Activated CD8-positive, alpha-beta memory T cell treated with anti-CD3 and anti-CD28 coated beads, Interleukin-2, amount 10 ng/mL, durations not matched to agents 7 days and 5 days (primary cell): ENCODE measurements at regions not wholly inside any gene's neighbourhood (a gene's known extent, or its start where the extent isn't known, plus 50 kb on each side); places are given as distances from the start of the nearest gene placed in this dataset.
"Not testable (repeated sequence)": the region's sequence is repeated elsewhere in the genome, so short reads cannot be mapped to it uniquely, and the experiment has no call there.

Experiments
- ATAC-seq: fragments of 150-1000 bp; cut with Tn5 transposase; one replicate; pipeline ENCODE4 v1.10.0; 2021; ENCODE audit warnings: moderate library complexity
- CTCF ChIA-PET: fragments of 350-600 bp; sonication (Branson Sonifier 250); formaldehyde crosslinking; loops from one replicate; lab custom pipeline; 2021; ENCODE audit warnings: antibody characterized with exemption; lab: Charles Lee
- DNase-seq: peaks from one replicate; pipeline ENCODE4 v3.0.0-alpha.2; 2020
- H3K27ac Mint-ChIP-seq: one replicate; pipeline ENCODE4 v1.8.0; 2021; ENCODE audit warnings: mild to moderate bottlenecking, mixed read lengths
- H3K27me3 Mint-ChIP-seq: one replicate; pipeline ENCODE4 v1.8.0; 2021; ENCODE audit warnings: mixed read lengths
- H3K36me3 Mint-ChIP-seq: one replicate; pipeline ENCODE4 v1.8.0; 2021; ENCODE audit warnings: mild to moderate bottlenecking, mixed read lengths
- H3K4me1 Mint-ChIP-seq: one replicate; pipeline ENCODE4 v1.8.0; 2021; ENCODE audit warnings: mixed read lengths
- H3K4me3 Mint-ChIP-seq: one replicate; pipeline ENCODE4 v1.8.0; 2021; ENCODE audit warnings: mild to moderate bottlenecking, moderate library complexity, mixed read lengths
- H3K9me3 Mint-ChIP-seq: one replicate; pipeline ENCODE4 v1.8.0; 2022; ENCODE audit warnings: low read depth, mixed read lengths

- CTCF ChIA-PET = no interaction called here
- Mint-ChIP-seq H3K27ac (no peak overlapping the region), H3K27me3 (no peaks in the 10 kb centered on the region), H3K36me3 (no peaks in the 10 kb centered on the region), H3K4me1 (no peaks in the 10 kb centered on the region), H3K4me3 (no peak overlapping the region), H3K9me3 (peaks cover 5% of the 10 kb centered on the region)
- DNase-seq = no peak
- ATAC-seq = no peak
Observed at GRCh38 chr12:83619973-83620372, 933.3 kb downstream of the TMTC2 start.

GRCh38 chr12:83615152-83615551 is 928.4 kb downstream of the TMTC2 start:
- Mint-ChIP-seq H3K9me3 (peaks cover 9% of the 10 kb centered on the region), H3K4me3 (no peak overlapping the region), H3K27me3 (no peaks in the 10 kb centered on the region), H3K27ac (no peak overlapping the region), H3K36me3 (no peaks in the 10 kb centered on the region), H3K4me1 (no peaks in the 10 kb centered on the region)
- CTCF ChIA-PET = no interaction called here
- ATAC-seq (no peak), DNase-seq (no peak)

GRCh38 chr12:83613586-83614110 is 926.9 kb downstream of the TMTC2 start:
- CTCF ChIA-PET = no interaction called here
- no peaks in the 10 kb centered on the region for H3K27me3 Mint-ChIP-seq
- DNase-seq = no peak
- peaks cover 12% of the 10 kb centered on the region for H3K9me3 Mint-ChIP-seq
- no peak for ATAC-seq
- no peak overlapping the region for H3K27ac Mint-ChIP-seq
- H3K4me3 Mint-ChIP-seq = no peak overlapping the region
- no peaks in the 10 kb centered on the region for H3K4me1 Mint-ChIP-seq
- H3K36me3 Mint-ChIP-seq = no peaks in the 10 kb centered on the region

- DNase-seq (no peak), ATAC-seq (no peak)
- Mint-ChIP-seq H3K9me3 (peaks cover 16% of the 10 kb centered on the region), H3K36me3 (no peaks in the 10 kb centered on the region), H3K4me1 (no peaks in the 10 kb centered on the region), H3K27ac (no peak overlapping the region), H3K27me3 (no peaks in the 10 kb centered on the region), H3K4me3 (no peak overlapping the region)
- CTCF ChIA-PET = no interaction called here
Observed at GRCh38 chr12:83603106-83603505, 916.4 kb downstream of the TMTC2 start.

GRCh38 chr12:83575326-83575725 is 888.6 kb downstream of the TMTC2 start:
- H3K27me3 Mint-ChIP-seq = no peaks in the 10 kb centered on the region

GRCh38 chr12:83574142-83574541 is 887.4 kb downstream of the TMTC2 start:
- peaks cover 11% of the 10 kb centered on the region for H3K9me3 Mint-ChIP-seq
- H3K27me3 Mint-ChIP-seq = no peaks in the 10 kb centered on the region
- no peaks in the 10 kb centered on the region for H3K36me3 Mint-ChIP-seq
- H3K27ac Mint-ChIP-seq = no peak overlapping the region
- no peak for DNase-seq
- H3K4me3 Mint-ChIP-seq = no peak overlapping the region
- no peak for ATAC-seq
- CTCF ChIA-PET = no interaction called here
- no peaks in the 10 kb centered on the region for H3K4me1 Mint-ChIP-seq

More at GRCh38 chr12:83575326-83575725, 888.6 kb downstream of the TMTC2 start:
- Mint-ChIP-seq H3K4me3 (no peak overlapping the region), H3K36me3 (no peaks in the 10 kb centered on the region), H3K9me3 (peaks cover 9% of the 10 kb centered on the region), H3K4me1 (no peaks in the 10 kb centered on the region), H3K27ac (no peak overlapping the region)
- ATAC-seq (no peak), DNase-seq (no peak)
- CTCF ChIA-PET = no interaction called here

- no peak for ATAC-seq
- no peak overlapping the region for H3K4me3 Mint-ChIP-seq
- H3K27ac Mint-ChIP-seq = no peak overlapping the region
- H3K9me3 Mint-ChIP-seq = peaks cover 16% of the 10 kb centered on the region
- no peaks in the 10 kb centered on the region for H3K36me3 Mint-ChIP-seq
- H3K4me1 Mint-ChIP-seq = no peaks in the 10 kb centered on the region
- CTCF ChIA-PET = no interaction called here
- H3K27me3 Mint-ChIP-seq = no peaks in the 10 kb centered on the region
- no peak for DNase-seq
Observed at GRCh38 chr12:83573671-83574070, 887.0 kb downstream of the TMTC2 start.

GRCh38 chr12:83559650-83560049 is 872.9 kb downstream of the TMTC2 start:
- Mint-ChIP-seq H3K27ac (no peak overlapping the region), H3K36me3 (no peaks in the 10 kb centered on the region), H3K4me3 (no peak overlapping the region), H3K27me3 (no peaks in the 10 kb centered on the region), H3K9me3 (peaks cover 2% of the 10 kb centered on the region), H3K4me1 (no peaks in the 10 kb centered on the region)
- CTCF ChIA-PET = no interaction called here
- DNase-seq = no peak
- no peak for ATAC-seq

- CTCF ChIA-PET, H3K4me1 Mint-ChIP-seq, H3K36me3 Mint-ChIP-seq, ATAC-seq, H3K4me3 Mint-ChIP-seq, H3K27me3 Mint-ChIP-seq, H3K27ac Mint-ChIP-seq, DNase-seq, H3K9me3 Mint-ChIP-seq: not testable (repeated sequence)
Observed at GRCh38 chr12:83556040-83556439, 869.3 kb downstream of the TMTC2 start.

GRCh38 chr12:83541446-83541845 is 854.7 kb downstream of the TMTC2 start:
- DNase-seq (no peak), ATAC-seq (no peak)
- no peak overlapping the region for H3K27ac Mint-ChIP-seq
- CTCF ChIA-PET = no interaction called here
- no peaks in the 10 kb centered on the region for H3K4me1 Mint-ChIP-seq
- H3K4me3 Mint-ChIP-seq = no peak overlapping the region
- no peaks in the 10 kb centered on the region for H3K9me3 Mint-ChIP-seq
- H3K27me3 Mint-ChIP-seq = no peaks in the 10 kb centered on the region
- H3K36me3 Mint-ChIP-seq = no peaks in the 10 kb centered on the region

- DNase-seq (no peak), ATAC-seq (no peak)
- CTCF ChIA-PET = no interaction called here
- Mint-ChIP-seq H3K4me3 (no peak overlapping the region), H3K9me3 (no peaks in the 10 kb centered on the region), H3K36me3 (no peaks in the 10 kb centered on the region), H3K4me1 (no peaks in the 10 kb centered on the region), H3K27me3 (no peaks in the 10 kb centered on the region), H3K27ac (no peak overlapping the region)
Observed at GRCh38 chr12:83538361-83538965, 851.8 kb downstream of the TMTC2 start.

- DNase-seq = no peak
- H3K4me1 Mint-ChIP-seq = no peaks in the 10 kb centered on the region
- H3K36me3 Mint-ChIP-seq = no peaks in the 10 kb centered on the region
- H3K27me3 Mint-ChIP-seq = no peaks in the 10 kb centered on the region
- no peak overlapping the region for H3K4me3 Mint-ChIP-seq
- no peaks in the 10 kb centered on the region for H3K9me3 Mint-ChIP-seq
- CTCF ChIA-PET = no interaction called here
- no peak overlapping the region for H3K27ac Mint-ChIP-seq
- ATAC-seq = no peak
Observed at GRCh38 chr12:83537428-83538053, 850.8 kb downstream of the TMTC2 start.

GRCh38 chr12:83536496-83536895 is 849.8 kb downstream of the TMTC2 start:
- ATAC-seq = no peak
- CTCF ChIA-PET = no interaction called here
- DNase-seq = no peak
- Mint-ChIP-seq H3K4me1 (no peaks in the 10 kb centered on the region), H3K27me3 (no peaks in the 10 kb centered on the region), H3K27ac (no peak overlapping the region), H3K36me3 (no peaks in the 10 kb centered on the region), H3K9me3 (no peaks in the 10 kb centered on the region), H3K4me3 (no peak overlapping the region)

GRCh38 chr12:83528571-83528970 is 841.9 kb downstream of the TMTC2 start:
- CTCF ChIA-PET = no interaction called here
- H3K27ac Mint-ChIP-seq = no peak overlapping the region
- DNase-seq = no peak
- no peaks in the 10 kb centered on the region for H3K4me1 Mint-ChIP-seq
- no peaks in the 10 kb centered on the region for H3K27me3 Mint-ChIP-seq
- peaks cover 5% of the 10 kb centered on the region for H3K9me3 Mint-ChIP-seq
- no peak overlapping the region for H3K4me3 Mint-ChIP-seq
- no peaks in the 10 kb centered on the region for H3K36me3 Mint-ChIP-seq
- no peak for ATAC-seq
